HUES6 (cell line): ENCODE measurements at regions not wholly inside any gene's neighbourhood (a gene's known extent, or its start where the extent isn't known, plus 50 kb on each side); places are given as distances from the start of the nearest gene placed in this dataset.

ENCODE experiments used
- H3K27ac ChIP-seq: 2 replicates; pipeline ENCODE4 v1.7.0; 2013; ENCODE audit warnings: low read depth, mild to moderate bottlenecking, low read length, inconsistent platforms
- H3K27me3 ChIP-seq: 2 replicates; pipeline ENCODE4 v1.6.1; 2013; ENCODE audit warnings: low read length; ENCODE audit not compliant: control insufficient read depth, insufficient read depth
- H3K36me3 ChIP-seq: 2 replicates; pipeline ENCODE4 v1.6.1; 2013; ENCODE audit warnings: low read length; ENCODE audit not compliant: control insufficient read depth, insufficient read depth
- H3K4me1 ChIP-seq: 2 replicates; pipeline ENCODE4 v1.6.1; 2013; ENCODE audit warnings: low read length; ENCODE audit not compliant: control insufficient read depth, insufficient read depth
- H3K4me3 ChIP-seq: 2 replicates; pipeline ENCODE4 v1.5.1; 2013; ENCODE audit warnings: low read depth, low read length
- H3K9ac ChIP-seq: one replicate; pipeline ENCODE4 v1.6.1; 2013; ENCODE audit warnings: mild to moderate bottlenecking, low read length
- H3K9me3 ChIP-seq: 2 replicates; pipeline ENCODE4 v1.6.1; 2013; ENCODE audit warnings: low read depth, low read length; ENCODE audit not compliant: control insufficient read depth, insufficient read depth

GRCh38 chr11:104738918-104739317, 159.3 kb downstream of the CASP12 start:
- Histone ChIP-seq H3K36me3 (no peaks in the 10 kb centered on the region), H3K4me1 (no peaks in the 10 kb centered on the region), H3K27ac (no peak overlapping the region), H3K4me3 (no peak overlapping the region), H3K9me3 (no peaks in the 10 kb centered on the region), H3K27me3 (no peaks in the 10 kb centered on the region), H3K9ac (no peak overlapping the region)

- no peak overlapping the region for H3K9ac ChIP-seq
- H3K27ac ChIP-seq: no peak overlapping the region
- H3K9me3 ChIP-seq: no peaks in the 10 kb centered on the region
- no peak overlapping the region for H3K4me3 ChIP-seq
- no peaks in the 10 kb centered on the region for H3K27me3 ChIP-seq
- H3K4me1 ChIP-seq: no peaks in the 10 kb centered on the region
- H3K36me3 ChIP-seq: no peaks in the 10 kb centered on the region
Measured at GRCh38 chr11:104738208-104738607, 160.1 kb downstream of the CASP12 start.

- H3K9me3 ChIP-seq: no peaks in the 10 kb centered on the region
- H3K4me1 ChIP-seq: no peaks in the 10 kb centered on the region
- H3K27me3 ChIP-seq: no peaks in the 10 kb centered on the region
- no peaks in the 10 kb centered on the region for H3K36me3 ChIP-seq
- no peak overlapping the region for H3K27ac ChIP-seq
- H3K4me3 ChIP-seq: no peak overlapping the region
- H3K9ac ChIP-seq: no peak overlapping the region
Measured at GRCh38 chr11:104736502-104736901, 161.8 kb downstream of the CASP12 start.

- H3K27ac ChIP-seq: no peak overlapping the region
- H3K9me3 ChIP-seq: no peaks in the 10 kb centered on the region
- H3K4me3 ChIP-seq: no peak overlapping the region
- H3K4me1 ChIP-seq: no peaks in the 10 kb centered on the region
- no peaks in the 10 kb centered on the region for H3K36me3 ChIP-seq
- no peak overlapping the region for H3K9ac ChIP-seq
- H3K27me3 ChIP-seq: no peaks in the 10 kb centered on the region
Measured at GRCh38 chr11:104734998-104735397, 163.3 kb downstream of the CASP12 start.

- Histone ChIP-seq H3K36me3 (no peaks in the 10 kb centered on the region), H3K27me3 (no peaks in the 10 kb centered on the region), H3K27ac (no peak overlapping the region), H3K4me1 (no peaks in the 10 kb centered on the region), H3K4me3 (no peak overlapping the region), H3K9ac (no peak overlapping the region), H3K9me3 (no peaks in the 10 kb centered on the region)
Measured at GRCh38 chr11:104731890-104732289, 166.4 kb downstream of the CASP12 start.

- no peak overlapping the region for H3K4me3 ChIP-seq
- no peak overlapping the region for H3K9ac ChIP-seq
- H3K27me3 ChIP-seq: no peaks in the 10 kb centered on the region
- no peak overlapping the region for H3K27ac ChIP-seq
- H3K9me3 ChIP-seq: no peaks in the 10 kb centered on the region
- H3K36me3 ChIP-seq: no peaks in the 10 kb centered on the region
- no peaks in the 10 kb centered on the region for H3K4me1 ChIP-seq
Measured at GRCh38 chr11:104728927-104729326, 169.3 kb downstream of the CASP12 start.

GRCh38 chr11:104727768-104728167, 170.5 kb downstream of the CASP12 start:
- no peaks in the 10 kb centered on the region for H3K4me1 ChIP-seq
- no peak overlapping the region for H3K27ac ChIP-seq
- H3K4me3 ChIP-seq: no peak overlapping the region
- no peaks in the 10 kb centered on the region for H3K36me3 ChIP-seq
- no peaks in the 10 kb centered on the region for H3K27me3 ChIP-seq
- no peak overlapping the region for H3K9ac ChIP-seq
- no peaks in the 10 kb centered on the region for H3K9me3 ChIP-seq

GRCh38 chr11:104727095-104727494, 171.2 kb downstream of the CASP12 start:
- H3K36me3 ChIP-seq: no peaks in the 10 kb centered on the region
- H3K9ac ChIP-seq: no peak overlapping the region
- H3K27ac ChIP-seq: no peak overlapping the region
- H3K4me1 ChIP-seq: no peaks in the 10 kb centered on the region
- H3K27me3 ChIP-seq: no peaks in the 10 kb centered on the region
- H3K9me3 ChIP-seq: no peaks in the 10 kb centered on the region
- H3K4me3 ChIP-seq: no peak overlapping the region

- Histone ChIP-seq H3K27me3 (no peaks in the 10 kb centered on the region), H3K27ac (no peak overlapping the region), H3K4me3 (no peak overlapping the region), H3K9ac (no peak overlapping the region), H3K36me3 (no peaks in the 10 kb centered on the region), H3K9me3 (no peaks in the 10 kb centered on the region), H3K4me1 (no peaks in the 10 kb centered on the region)
Measured at GRCh38 chr11:104725796-104726408, 172.4 kb downstream of the CASP12 start.

GRCh38 chr11:104713401-104713800, 184.9 kb downstream of the CASP12 start:
- Histone ChIP-seq H3K9ac (no peak overlapping the region), H3K9me3 (no peaks in the 10 kb centered on the region), H3K36me3 (no peaks in the 10 kb centered on the region), H3K4me3 (no peak overlapping the region), H3K27ac (no peak overlapping the region), H3K27me3 (no peaks in the 10 kb centered on the region), H3K4me1 (no peaks in the 10 kb centered on the region)

- no peak overlapping the region for H3K4me3 ChIP-seq
- no peak overlapping the region for H3K27ac ChIP-seq
- no peaks in the 10 kb centered on the region for H3K4me1 ChIP-seq
- no peak overlapping the region for H3K9ac ChIP-seq
- H3K36me3 ChIP-seq: no peaks in the 10 kb centered on the region
- H3K9me3 ChIP-seq: no peaks in the 10 kb centered on the region
- H3K27me3 ChIP-seq: no peaks in the 10 kb centered on the region
Measured at GRCh38 chr11:104705490-104706190, 192.6 kb downstream of the CASP12 start.
